GM10266 (cell line): ENCODE measurements at regions not wholly inside any gene's neighbourhood (a gene's known extent, or its start where the extent isn't known, plus 50 kb on each side); places are given as distances from the start of the nearest gene placed in this dataset.
"Not testable (repeated sequence)": the region's sequence is repeated elsewhere in the genome, so short reads cannot be mapped to it uniquely, and the experiment has no call there.

Experiments
- DNase-seq: peaks from one replicate; pipeline ENCODE4 v3.0.0; 2012; ENCODE audit errors: extremely low spot score
- CTCF ChIP-seq: IDR thresholded peaks from 2 replicates; pipeline ENCODE4 v1.5.1; 2012; ENCODE audit warnings: mild to moderate bottlenecking, low read depth; ENCODE audit not compliant: control insufficient read depth, insufficient read depth; ENCODE audit errors: missing control alignments

DNA sequence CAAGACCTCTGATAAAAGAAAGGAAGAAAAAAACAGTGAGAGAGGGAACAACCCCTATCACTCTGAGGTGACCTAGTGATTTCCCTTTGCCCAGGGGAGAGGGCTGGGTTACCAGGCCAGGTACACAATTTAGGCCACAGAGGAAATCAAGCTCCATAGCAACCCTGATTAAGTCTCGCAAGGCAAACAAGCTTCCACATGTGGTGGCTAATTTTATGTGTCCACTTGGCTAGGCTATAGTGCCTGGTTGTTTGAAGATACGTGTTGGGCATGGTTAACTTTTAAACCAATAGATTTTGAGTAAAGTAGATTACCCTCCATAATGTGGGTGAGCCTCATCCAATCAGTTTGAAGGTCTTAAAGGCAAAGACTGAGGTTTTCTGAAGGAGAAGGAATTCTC, 108.9 kb upstream of the TERB2 start:
- DNase-seq, result not testable (repeated sequence)

- DNase-seq, result not testable (repeated sequence)
Observed at GRCh38 chr15:44848859-44849258, 107.6 kb upstream of the TERB2 start.

DNA sequence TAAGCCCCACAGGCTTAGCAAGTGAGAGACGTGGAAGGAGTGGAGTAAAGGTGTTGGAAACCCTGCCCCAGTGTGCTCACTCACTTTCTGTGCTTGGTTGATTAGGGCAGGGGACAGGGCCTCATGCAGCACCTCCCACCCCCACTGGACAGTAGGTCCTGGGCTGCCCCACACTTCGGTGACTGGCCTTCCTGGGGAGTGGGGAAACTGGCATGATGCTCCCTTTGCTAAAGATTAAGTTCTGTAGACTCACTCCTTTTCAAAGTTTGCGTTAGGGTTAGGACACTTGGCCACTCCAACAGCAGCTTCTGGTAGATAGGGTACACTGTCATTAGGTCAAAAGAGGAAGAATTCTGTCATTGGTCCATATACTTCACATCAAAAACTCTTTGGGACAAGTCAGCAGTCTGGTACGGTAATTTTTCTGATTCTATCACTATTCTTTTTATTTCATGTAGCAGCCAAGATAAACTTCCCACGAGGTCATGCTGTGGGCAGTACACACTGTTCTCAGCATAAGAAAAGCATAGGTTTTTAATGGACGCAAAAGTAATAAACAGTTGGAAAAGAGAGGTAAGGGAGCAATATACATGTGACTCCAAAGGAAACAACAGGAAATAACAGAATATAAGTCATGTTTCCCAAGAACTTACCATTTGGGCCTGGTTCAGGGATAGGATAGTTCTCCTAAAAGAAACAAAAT, 106.6 kb upstream of the TERB2 start:
- not testable (repeated sequence) for DNase-seq

DNA sequence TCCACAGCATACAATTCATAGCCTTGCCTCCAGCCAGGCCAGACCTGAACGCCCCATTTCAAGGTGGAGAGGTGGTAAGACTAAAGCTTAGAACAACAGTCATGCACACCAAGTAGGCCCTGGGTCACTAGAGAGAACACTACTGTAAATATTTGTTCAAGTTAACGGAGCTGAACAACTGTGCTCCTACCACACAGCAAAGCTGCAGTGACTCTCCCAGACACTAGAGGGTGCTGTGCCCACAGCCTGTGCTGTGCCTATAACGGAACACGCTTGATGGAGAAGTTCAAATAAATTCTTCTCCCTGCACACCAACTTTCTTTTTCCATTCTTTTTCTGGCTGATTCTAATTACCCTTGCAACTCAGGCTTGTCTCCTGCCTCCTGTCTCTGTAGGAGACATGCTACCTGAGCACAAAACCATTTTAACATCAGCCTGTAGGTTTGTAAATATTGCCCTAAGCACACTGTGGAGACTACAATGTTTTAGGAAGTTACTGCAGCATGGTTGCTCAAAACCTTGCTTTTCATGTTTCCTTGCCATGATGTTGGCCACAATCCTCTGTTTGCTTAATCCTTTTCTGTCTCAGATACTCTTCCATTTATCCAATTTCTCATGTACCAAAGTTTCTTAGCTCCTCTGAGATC, 103.1 kb upstream of the TERB2 start:
- peak; percentile 99 for TF ChIP-seq CTCF

DNA sequence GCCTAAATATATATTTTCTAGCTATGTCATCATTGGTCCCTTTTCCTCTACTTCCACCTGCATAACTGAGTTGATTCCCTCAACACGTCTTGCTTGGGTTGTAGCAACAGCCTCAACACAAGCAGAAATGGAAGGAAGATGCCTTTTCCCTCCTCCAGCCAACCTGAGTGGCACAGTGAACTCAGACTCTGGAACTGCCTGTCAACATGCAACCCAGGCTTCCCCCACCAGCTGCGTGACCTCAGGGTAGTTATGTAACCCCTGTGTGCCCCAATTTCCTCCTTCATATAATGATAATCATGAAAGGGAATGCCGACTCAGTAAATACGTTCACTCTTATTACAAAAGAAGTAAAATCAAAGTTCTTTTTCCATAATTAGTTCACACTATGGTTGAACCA, 101.8 kb upstream of the TERB2 start:
- DNase-seq, result not testable (repeated sequence)

More for the DNA sequence above, 103.1 kb upstream of the TERB2 start:
- peak; percentile 50 for DNase-seq

DNA sequence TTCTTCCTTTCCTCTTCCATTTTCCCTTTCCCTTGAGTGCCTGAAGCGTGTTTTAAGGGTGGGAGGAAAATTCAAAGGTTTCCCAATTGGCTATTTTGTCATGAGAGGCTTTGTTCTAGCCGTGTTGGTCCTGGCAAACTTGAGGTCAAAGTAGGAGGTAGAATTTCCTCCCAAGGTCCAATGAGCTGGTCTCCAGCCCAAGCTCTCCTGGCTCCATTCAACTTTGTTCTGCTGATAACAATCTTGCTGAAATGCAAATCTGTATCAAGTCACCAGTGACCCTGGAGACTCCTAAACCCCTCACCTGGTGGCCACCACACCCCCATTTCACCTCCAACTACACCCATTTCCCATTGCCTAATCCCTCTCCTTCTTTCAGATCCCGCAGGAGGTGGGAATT, 100.2 kb upstream of the TERB2 start:
- not testable (repeated sequence) for DNase-seq

DNA sequence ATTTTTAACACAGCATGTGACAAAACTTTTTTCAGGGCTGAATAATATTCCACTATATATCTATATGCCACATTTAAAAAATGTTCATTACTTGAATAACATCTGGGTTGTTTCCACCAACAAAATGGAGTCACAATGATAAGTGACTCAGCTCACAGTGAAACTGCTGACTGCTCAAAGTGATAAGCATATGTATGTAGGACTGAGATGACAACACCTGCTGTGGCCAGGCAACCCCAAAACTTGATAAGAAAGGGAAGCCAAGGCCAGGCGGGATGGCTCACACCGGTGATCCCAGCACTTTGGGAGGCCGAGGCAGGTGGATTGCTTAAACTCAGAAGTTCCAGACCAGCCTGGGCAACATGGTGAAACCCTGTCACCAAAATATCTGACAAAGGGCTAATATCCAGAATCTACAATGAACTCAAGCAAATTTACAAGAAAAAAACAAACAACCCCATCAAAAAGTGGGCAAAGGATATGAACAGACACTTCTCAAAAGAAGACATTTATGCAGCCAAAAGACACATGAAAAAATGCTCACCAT, 99.2 kb upstream of the TERB2 start:
- DNase-seq, result not testable (repeated sequence)

DNA sequence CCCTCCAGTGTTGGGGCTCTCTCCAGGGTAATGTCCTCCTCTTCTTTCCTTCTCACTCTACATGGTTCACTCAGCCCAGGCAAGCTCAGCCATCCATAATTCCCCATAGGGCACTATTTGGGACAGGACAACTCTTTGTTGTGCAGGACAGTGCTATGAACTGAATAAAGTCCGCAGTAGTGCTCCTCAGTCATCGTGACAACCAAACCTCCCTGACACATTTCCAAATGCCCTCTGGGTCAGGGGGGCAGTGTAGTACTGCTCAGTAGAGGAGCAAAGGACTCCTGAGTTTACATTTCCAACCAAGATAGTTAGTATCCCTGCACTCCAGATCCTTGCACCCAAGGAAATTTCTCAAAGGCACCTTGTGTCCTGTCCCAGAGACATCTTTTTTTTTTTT, 97.4 kb upstream of the TERB2 start:
- not testable (repeated sequence) for DNase-seq

DNA sequence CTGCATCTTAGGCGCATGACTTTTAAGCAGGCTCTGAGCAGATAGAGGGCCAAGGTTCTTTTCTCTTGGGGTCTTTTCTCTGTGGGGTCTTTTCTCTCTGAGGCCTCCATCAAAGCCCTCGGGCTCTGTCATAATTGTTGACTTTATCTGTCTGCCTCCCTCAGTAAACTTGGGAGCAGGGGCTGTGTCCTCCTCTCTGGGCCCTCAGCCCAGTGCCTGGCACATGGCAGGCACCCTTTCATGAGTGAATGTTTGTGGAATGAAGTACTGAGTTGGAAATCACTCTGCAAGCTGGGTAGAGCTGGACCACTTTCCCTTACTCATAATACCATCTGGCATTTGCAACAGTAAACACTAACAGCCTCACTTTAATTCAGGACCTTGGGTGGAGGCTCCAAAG, 96.3 kb upstream of the TERB2 start:
- not testable (repeated sequence) for DNase-seq

DNA sequence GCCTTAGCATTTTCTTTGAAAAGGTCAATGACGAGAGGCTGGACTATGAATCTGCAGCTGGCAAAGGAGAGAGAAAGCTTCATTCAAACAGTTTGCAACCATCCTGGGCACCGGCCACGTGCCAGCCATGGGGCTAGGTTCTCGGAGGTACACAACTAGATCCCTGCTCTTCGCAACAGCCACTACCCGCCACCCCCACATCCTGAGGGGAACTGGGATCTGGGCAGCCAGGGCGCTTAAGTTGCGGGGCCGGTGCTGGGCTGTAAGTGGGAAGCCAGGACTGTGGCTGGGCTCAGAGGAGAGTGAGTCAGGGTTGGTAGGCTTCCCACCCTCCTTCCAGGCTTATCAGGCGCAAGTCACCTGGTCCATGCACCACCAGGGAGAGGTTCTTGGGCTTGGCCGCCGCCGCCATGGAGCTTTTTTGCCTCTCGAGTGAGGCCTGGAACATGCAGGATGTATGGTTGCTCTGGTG, 95.0 kb upstream of the TERB2 start:
- no peak for TF ChIP-seq CTCF
- DNase-seq, result no peak

DNA sequence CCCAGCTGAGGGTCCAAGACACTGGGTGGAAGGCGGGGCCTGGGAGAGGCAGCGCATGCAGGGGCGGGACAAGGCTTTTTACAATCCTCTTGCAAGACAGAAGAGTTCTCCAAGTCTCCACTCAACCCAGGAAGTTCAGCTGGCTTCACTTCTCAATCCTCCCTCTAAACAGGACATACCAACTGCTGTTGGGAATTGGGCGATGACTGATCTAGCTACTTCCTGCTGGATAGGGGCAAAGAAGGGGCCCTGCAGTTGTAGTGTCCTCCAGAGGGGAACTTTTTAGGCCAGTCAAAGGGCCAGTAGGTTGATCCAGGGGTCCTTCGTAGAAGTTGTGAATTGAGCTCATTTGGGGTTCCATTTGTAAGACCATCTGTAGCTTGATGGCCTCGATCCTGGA, 94.6 kb upstream of the TERB2 start:
- no peak for TF ChIP-seq CTCF
- no peak for DNase-seq

- not testable (repeated sequence) for DNase-seq
Observed at GRCh38 chr15:44862866-44863265, 93.6 kb upstream of the TERB2 start.

- not testable (repeated sequence) for DNase-seq
Observed at GRCh38 chr15:44868100-44868499, 88.4 kb upstream of the TERB2 start.

GRCh38 chr15:44870125-44870524, 86.4 kb upstream of the TERB2 start:
- not testable (repeated sequence) for DNase-seq
